ENCODE measurements at regions not wholly inside any gene's neighbourhood (a gene's known extent, or its start where the extent isn't known, plus 50 kb on each side); places are given as distances from the start of the nearest gene placed in this dataset.

GRCh38 chr20:22862671-22863230 lies 172.4 kb upstream of the SSTR4 start:
- Histone ChIP-seq H2AFZ (ENCODE audit: low read length) (no peak overlapping the region), H4K20me1 (ENCODE audit: control insufficient read depth, extremely low read depth, insufficient read depth, low read length) (no peaks in the 10 kb centered on the region), H3K27ac (ENCODE audit: insufficient read depth, low read length) (no peak overlapping the region), H3K4me1 (ENCODE audit: control insufficient read depth, extremely low read depth, insufficient read depth, low read length) (no peaks in the 10 kb centered on the region), H3K4me3 (replicated peaks in 1 of 4; ENCODE audit: control extremely low read depth in 1 of 4, insufficient read depth in 1 of 4, low read depth in 3 of 4, low read length in 4 of 4) (no peak overlapping the region), H3K9ac (ENCODE audit: insufficient read depth, low read length) (no peak overlapping the region), H3K79me2 (ENCODE audit: control insufficient read depth, insufficient read depth, low read length) (no peaks in the 10 kb centered on the region), H3K36me3 (ENCODE audit: control insufficient read depth, insufficient read depth, low read length) (no peaks in the 10 kb centered on the region), H3K9me3 (ENCODE audit: control insufficient read depth, insufficient read depth, low read depth, low read length) (no peaks in the 10 kb centered on the region), H3K27me3 (ENCODE audit: control insufficient read depth, insufficient read depth, low read length) (no peaks in the 10 kb centered on the region), H3K4me2 (ENCODE audit: extremely low read depth, insufficient read depth, low read length) (no peak overlapping the region)
- TF ChIP-seq EZH2 (IDR thresholded peaks at IDR 0.05; ENCODE audit: low read length, missing control alignments) (no peak), CTCF (conservative IDR thresholded peaks at IDR 0.05 in 1 of 2, IDR thresholded peaks at IDR 0.05 in 1 of 2; ENCODE audit: low read depth in 1 of 2, low read length in 2 of 2) (peak in 1 of 2 donors; percentile 6)
- DNase-seq (ENCODE audit: low read depth in 2 of 2), result no peak

- no peak overlapping the region for H3K4me2 ChIP-seq (ENCODE audit: extremely low read depth, insufficient read depth, low read length)
- TF ChIP-seq EZH2 (IDR thresholded peaks at IDR 0.05; ENCODE audit: low read length, missing control alignments), result no peak
- no peak for TF ChIP-seq CTCF (conservative IDR thresholded peaks at IDR 0.05 in 1 of 2, IDR thresholded peaks at IDR 0.05 in 1 of 2; ENCODE audit: low read depth in 1 of 2, low read length in 2 of 2)
- no peak overlapping the region for H3K4me3 ChIP-seq (replicated peaks in 1 of 4; ENCODE audit: control extremely low read depth in 1 of 4, insufficient read depth in 1 of 4, low read depth in 3 of 4, low read length in 4 of 4)
- H3K27ac ChIP-seq (ENCODE audit: insufficient read depth, low read length), result no peak overlapping the region
- H3K4me1 ChIP-seq (ENCODE audit: control insufficient read depth, extremely low read depth, insufficient read depth, low read length), result no peaks in the 10 kb centered on the region
- H3K36me3 ChIP-seq (ENCODE audit: control insufficient read depth, insufficient read depth, low read length), result no peaks in the 10 kb centered on the region
- H3K9ac ChIP-seq (ENCODE audit: insufficient read depth, low read length), result no peak overlapping the region
- DNase-seq (ENCODE audit: low read depth in 2 of 2), result no peak
- no peaks in the 10 kb centered on the region for H3K9me3 ChIP-seq (ENCODE audit: control insufficient read depth, insufficient read depth, low read depth, low read length)
- H3K27me3 ChIP-seq (ENCODE audit: control insufficient read depth, insufficient read depth, low read length), result no peaks in the 10 kb centered on the region
- H2AFZ ChIP-seq (ENCODE audit: low read length), result no peak overlapping the region
- H4K20me1 ChIP-seq (ENCODE audit: control insufficient read depth, extremely low read depth, insufficient read depth, low read length), result no peaks in the 10 kb centered on the region
- H3K79me2 ChIP-seq (ENCODE audit: control insufficient read depth, insufficient read depth, low read length), result no peaks in the 10 kb centered on the region
These were observed 171.3 kb upstream of the SSTR4 start for GRCh38 chr20:22863826-22864225.

GRCh38 chr20:22866812-22867341 lies 168.2 kb upstream of the SSTR4 start:
- no peak overlapping the region for H3K4me2 ChIP-seq (ENCODE audit: extremely low read depth, insufficient read depth, low read length)
- no peak overlapping the region for H3K9ac ChIP-seq (ENCODE audit: insufficient read depth, low read length)
- no peaks in the 10 kb centered on the region for H3K27me3 ChIP-seq (ENCODE audit: control insufficient read depth, insufficient read depth, low read length)
- no peaks in the 10 kb centered on the region for H3K9me3 ChIP-seq (ENCODE audit: control insufficient read depth, insufficient read depth, low read depth, low read length)
- no peaks in the 10 kb centered on the region for H3K4me1 ChIP-seq (ENCODE audit: control insufficient read depth, extremely low read depth, insufficient read depth, low read length)
- H3K36me3 ChIP-seq (ENCODE audit: control insufficient read depth, insufficient read depth, low read length), result no peaks in the 10 kb centered on the region
- H3K4me3 ChIP-seq (replicated peaks in 1 of 4; ENCODE audit: control extremely low read depth in 1 of 4, insufficient read depth in 1 of 4, low read depth in 3 of 4, low read length in 4 of 4), result no peak overlapping the region
- no peak overlapping the region for H3K27ac ChIP-seq (ENCODE audit: insufficient read depth, low read length)
- no peaks in the 10 kb centered on the region for H4K20me1 ChIP-seq (ENCODE audit: control insufficient read depth, extremely low read depth, insufficient read depth, low read length)
- DNase-seq (ENCODE audit: low read depth in 2 of 2), result no peak
- no peak for TF ChIP-seq CTCF (conservative IDR thresholded peaks at IDR 0.05 in 1 of 2, IDR thresholded peaks at IDR 0.05 in 1 of 2; ENCODE audit: low read depth in 1 of 2, low read length in 2 of 2)
- TF ChIP-seq EZH2 (IDR thresholded peaks at IDR 0.05; ENCODE audit: low read length, missing control alignments), result no peak
- no peak overlapping the region for H2AFZ ChIP-seq (ENCODE audit: low read length)
- no peaks in the 10 kb centered on the region for H3K79me2 ChIP-seq (ENCODE audit: control insufficient read depth, insufficient read depth, low read length)
